Esophagus squamous epithelium (tissue), 4 donors: ENCODE measurements at regions not wholly inside any gene's neighbourhood (a gene's known extent, or its start where the extent isn't known, plus 50 kb on each side); places are given as distances from the start of the nearest gene placed in this dataset.

ENCODE experiments used
- CTCF ChIP-seq, 6 experiments: fragments of 450-650 bp in 4 of 6; fragments of 200-600 bp in 2 of 6; sonication (generic) in 2 of 6; IDR thresholded peaks; one replicate each; pipeline ENCODE4 v1.5.1; 2016 to 2019; ENCODE audit warnings: antibody characterized with exemption in 6 of 6, mild to moderate bottlenecking in 4 of 6, moderate library complexity in 4 of 6
- POLR2A ChIP-seq, 4 donors: fragments of 450-650 bp; IDR thresholded peaks; one replicate each; pipeline ENCODE4 v1.6.1; 2017; ENCODE audit warnings: antibody characterized with exemption in 4 of 4, mild to moderate bottlenecking in 4 of 4, moderate library complexity in 3 of 4

GRCh38 chr20:52084727-52085126 is 106.9 kb downstream of the ZFP64 start:
- TF ChIP-seq POLR2A (IDR thresholded peaks at IDR 0.05) (no peak), CTCF (IDR thresholded peaks at IDR 0.05) (no peak)
